Mucosa of gallbladder (tissue), 1 donor: ENCODE measurements at regions not wholly inside any gene's neighbourhood (a gene's known extent, or its start where the extent isn't known, plus 50 kb on each side); places are given as distances from the start of the nearest gene placed in this dataset.
"Not testable (repeated sequence)": the region's sequence is repeated elsewhere in the genome, so short reads cannot be mapped to it uniquely, and the experiment has no call there.

Source experiments
- DNase-seq: peaks from one replicate; pipeline ENCODE4 v3.0.0-alpha.2; 2020; ENCODE audit warnings: low spot score
- donor health status: DM: no; HTN: no; CAD: no.

DNA sequence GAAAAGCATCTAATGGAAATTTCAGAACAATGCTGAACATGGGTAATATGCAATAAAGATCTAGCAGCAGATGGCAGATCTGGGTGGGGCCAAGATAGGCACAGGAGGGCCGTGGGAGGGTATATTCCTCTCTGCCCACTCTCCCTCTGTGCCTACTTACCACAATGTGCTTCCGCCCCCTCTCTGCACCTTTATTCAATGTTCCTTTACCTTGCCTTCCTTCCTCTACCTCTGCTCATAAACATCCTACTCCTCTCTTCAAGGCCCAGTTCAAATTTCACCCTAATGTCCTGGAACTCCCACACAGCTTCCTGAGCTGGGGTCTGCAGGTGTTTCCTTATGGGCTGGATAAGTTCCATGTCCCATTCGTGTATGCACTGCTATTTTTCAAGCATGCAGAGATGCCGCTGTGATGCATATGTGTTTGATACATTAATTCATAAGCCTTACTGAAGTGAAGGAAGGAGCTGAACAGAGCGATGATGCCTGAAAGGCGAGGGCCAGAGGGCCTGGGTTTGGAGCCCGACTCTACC is 65.6 kb upstream of the EDEM3 start:
- DNase-seq, result no peak

DNA sequence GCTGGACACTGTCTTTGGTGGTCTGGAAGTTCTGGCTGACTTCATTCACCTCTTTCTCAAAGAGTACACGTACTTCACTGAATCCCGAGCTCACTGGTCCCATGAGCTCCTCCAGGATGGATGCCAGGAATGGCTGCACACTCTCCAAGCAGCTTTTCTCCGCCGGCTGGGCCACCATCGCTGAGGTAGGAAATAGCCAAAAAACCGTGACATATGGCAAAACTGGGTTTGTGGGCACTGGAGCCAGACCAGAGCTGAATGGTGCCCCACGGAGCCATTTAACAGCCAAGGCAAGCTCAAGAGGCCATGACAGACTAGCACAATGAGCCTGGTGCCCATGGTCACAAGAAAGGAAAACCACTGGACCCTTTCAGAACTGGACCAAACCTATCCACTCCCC is 64.0 kb upstream of the EDEM3 start:
- DNase-seq, result no peak

DNA sequence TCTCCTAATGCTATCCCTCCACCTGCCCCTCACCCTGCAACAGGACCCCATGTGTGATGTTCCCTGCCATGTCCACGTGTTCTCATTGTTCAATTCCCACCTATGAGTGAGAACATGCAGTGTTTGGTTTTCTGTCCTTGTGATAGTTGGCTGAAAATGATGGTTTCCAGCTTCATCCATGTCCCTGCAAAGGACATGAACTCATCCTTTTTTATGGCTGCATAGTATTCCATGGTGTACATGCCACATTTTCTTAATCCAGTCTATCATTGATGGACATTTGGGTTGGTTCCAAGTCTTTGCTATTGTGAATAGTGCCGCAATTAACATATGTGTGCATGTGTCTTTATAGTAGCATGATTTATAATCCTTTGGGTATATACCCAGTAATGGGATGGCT is 62.3 kb upstream of the EDEM3 start:
- DNase-seq, result not testable (repeated sequence)

DNA sequence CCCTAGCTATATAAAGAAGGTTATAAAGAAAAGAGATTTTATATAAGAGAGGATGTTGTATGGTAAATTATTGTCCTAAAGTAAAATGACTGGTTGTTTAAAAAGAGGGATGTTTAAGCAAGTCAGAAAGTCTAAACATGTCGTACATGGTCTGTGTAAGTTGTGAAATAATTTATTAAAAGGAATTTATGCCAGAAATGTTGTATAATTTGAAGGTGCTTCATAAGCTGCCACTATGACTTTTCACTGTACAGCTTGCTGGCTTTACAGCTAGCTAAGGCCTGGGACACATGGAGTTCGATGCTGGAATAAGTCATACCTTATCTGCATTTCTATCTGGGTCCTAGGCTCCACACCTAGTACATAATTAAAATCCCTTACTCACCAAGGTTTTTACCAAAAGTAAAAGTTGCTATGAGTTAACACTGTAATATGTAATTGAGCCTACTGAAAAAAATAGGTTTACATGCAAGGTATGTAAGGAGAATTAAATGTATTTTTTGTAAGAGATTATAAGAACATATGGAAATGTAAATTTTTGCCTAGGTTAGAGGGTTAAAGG is 59.0 kb upstream of the EDEM3 start:
- no peak for DNase-seq

DNA sequence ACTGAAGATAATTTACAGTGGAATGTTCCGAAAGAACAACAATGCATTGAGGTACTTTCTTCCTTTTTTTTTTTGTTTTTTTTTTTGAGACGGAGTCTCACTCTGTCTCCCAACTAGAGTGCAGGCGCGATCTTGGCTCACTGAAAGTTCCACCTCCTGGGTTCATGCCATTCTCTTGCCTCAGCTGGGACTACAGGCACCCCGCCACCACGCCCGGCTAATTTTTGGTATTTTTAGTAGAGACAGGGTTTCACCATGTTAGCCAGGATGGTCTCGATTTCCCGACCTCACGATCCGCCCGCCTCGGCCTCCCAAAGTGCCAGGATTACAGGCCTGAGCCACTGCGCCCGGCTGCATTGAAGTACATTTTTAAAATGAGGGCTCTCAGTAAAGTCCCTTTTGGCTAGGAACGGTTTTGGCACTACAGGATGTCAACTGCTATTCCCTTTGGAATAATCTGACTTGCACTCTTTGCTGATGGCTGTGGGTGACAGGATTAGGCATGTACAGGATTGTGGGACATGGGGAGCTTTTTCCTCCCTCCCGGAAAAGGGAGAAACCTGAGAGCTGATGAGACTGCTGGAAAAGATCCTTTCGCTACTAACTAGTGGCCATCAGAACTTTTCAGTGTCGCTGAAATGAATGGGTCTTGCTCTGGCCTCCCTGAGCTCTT is 56.9 kb upstream of the EDEM3 start:
- DNase-seq, result no peak

DNA sequence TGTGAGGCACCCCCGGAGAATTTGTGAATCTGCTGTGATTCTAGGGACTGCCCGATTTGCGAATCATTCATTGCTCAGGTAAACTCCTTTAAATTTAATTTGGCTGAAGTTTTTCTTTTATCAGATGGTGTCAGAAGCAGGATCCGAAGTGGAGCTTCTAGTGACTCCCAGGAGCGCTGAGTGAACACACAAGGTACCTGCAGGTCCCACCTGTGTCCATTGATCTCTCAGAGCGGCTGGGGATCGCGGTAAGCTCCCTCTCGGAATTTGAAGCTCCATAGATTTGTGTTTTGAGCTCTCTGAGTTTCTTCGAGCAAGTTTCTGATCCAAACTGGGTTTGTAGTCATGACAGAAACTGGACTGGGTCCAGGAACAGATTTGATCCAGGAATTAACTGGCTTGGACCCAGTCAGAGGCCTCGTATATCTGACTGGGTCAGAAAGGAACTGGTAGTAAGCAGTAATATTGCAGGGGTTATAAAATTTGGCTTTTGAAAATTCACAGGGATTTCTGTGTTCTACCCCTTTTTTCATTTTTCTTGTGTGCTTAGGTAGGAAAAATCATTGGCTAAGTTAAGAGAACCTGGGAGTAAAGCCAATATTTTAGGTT is 56.2 kb upstream of the EDEM3 start:
- no peak for DNase-seq

DNA sequence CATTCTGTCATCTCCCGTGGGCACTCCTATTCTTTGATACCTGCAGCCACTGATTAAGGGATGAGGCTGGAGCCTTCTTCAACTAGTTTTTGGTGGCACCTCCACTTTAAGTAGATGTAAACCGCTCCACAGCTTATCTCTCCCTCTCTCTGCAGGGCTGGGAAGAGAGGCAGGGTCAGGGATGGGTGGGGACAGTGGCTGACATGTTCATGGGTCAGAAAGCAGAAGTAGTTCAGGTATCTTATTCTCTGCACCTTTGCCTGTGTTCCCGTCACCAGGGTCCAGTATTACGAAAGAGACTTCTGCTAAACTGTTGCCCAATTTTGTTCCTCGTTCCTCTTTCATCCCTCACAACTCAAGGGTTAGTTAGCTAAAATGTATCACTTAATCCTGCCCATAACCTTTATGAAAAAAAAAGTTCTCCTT is 51.7 kb upstream of the EDEM3 start:
- DNase-seq, result no peak

DNA sequence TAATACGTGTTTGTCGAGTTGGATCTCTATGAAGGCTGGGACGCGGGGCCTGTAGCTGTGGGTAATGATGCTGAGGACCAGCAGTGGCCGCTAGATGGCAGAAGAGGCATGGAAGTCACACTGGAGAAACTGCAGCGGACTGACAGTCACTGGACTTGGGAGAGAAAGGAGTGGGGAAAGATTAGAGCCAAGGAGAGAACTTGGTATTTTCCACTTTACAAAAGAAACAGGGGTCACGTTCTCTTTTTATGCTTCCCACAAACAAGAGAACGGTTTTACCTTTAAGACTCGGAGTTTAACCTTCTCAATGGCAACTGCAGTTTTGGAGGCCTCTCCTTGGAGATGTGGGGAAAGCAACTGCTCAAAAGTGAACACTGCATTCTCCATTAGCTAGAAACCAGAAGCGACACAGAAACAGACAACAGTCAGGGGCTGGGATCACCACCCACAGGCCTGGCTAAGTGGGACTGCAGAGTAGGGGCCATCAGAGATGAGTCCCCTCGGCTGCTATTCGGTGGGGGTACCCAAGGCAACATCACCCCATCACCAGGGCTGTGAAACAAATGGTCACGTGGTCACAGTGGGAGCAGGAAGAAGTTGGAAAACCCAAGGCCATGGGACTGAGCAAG is 51.1 kb upstream of the EDEM3 start:
- peak; percentile 92 for DNase-seq
